Peyer's patch (tissue), 4 donors: ENCODE measurements at regions not wholly inside any gene's neighbourhood (a gene's known extent, or its start where the extent isn't known, plus 50 kb on each side); places are given as distances from the start of the nearest gene placed in this dataset.

Experiments
- DNase-seq, 3 donors: peaks; one replicate each; pipeline ENCODE4 v3.0.0-alpha.2; 2017 to 2019
- H3K27ac ChIP-seq, 4 donors: fragments of 200-600 bp; sonication (generic); one replicate each; pipeline ENCODE4 v1.5.1; 2016 to 2019
- H3K27me3 ChIP-seq, 2 donors: fragments of 200-600 bp; sonication (generic); one replicate each; pipeline ENCODE4 v1.5.1; 2019
- H3K36me3 ChIP-seq, 3 donors: fragments of 200-600 bp; sonication (generic); one replicate each; pipeline ENCODE4 v1.5.1; 2016 to 2019
- H3K4me1 ChIP-seq, 4 donors: fragments of 200-600 bp; sonication (generic); one replicate each; pipeline ENCODE4 v1.5.1; 2016 to 2019
- H3K4me3 ChIP-seq, 4 donors: fragments of 200-600 bp; sonication (generic); 1 replicate in 3 of 4; 2 replicates in 1 of 4; pipeline ENCODE4 v1.5.1; 2016 to 2019; ENCODE audit warnings: mild to moderate bottlenecking in 1 of 4
- H3K9me3 ChIP-seq, 4 donors: fragments of 200-600 bp; sonication (generic); one replicate each; pipeline ENCODE4 v1.5.1; 2016 to 2019; ENCODE audit warnings: mild to moderate bottlenecking in 1 of 4
- CTCF ChIP-seq, 6 experiments: fragments of 450-650 bp in 4 of 6; fragments of 200-600 bp in 2 of 6; sonication (generic) in 1 of 6; IDR thresholded peaks; one replicate each; pipeline ENCODE4 v1.5.1; 2017 to 2019; ENCODE audit warnings: antibody characterized with exemption in 6 of 6, mild to moderate bottlenecking in 3 of 6, moderate library complexity in 1 of 6
- POLR2A ChIP-seq, 2 donors: fragments of 450-650 bp; IDR thresholded peaks; one replicate each; pipeline ENCODE4 v1.5.1; 2017; ENCODE audit warnings: antibody characterized with exemption in 2 of 2, mild to moderate bottlenecking in 2 of 2, moderate library complexity in 2 of 2

- H3K27ac ChIP-seq = no peak overlapping the region
- no peak overlapping the region for H3K4me3 ChIP-seq
- TF ChIP-seq POLR2A (IDR thresholded peaks at IDR 0.05) (no peak), CTCF (IDR thresholded peaks at IDR 0.05) (no peak)
- no peaks in the 10 kb centered on the region for H3K36me3 ChIP-seq
- no peak for DNase-seq
- no peaks in the 10 kb centered on the region for H3K4me1 ChIP-seq
- no peaks in the 10 kb centered on the region for H3K27me3 ChIP-seq
- no peaks in the 10 kb centered on the region for H3K9me3 ChIP-seq
Measured at GRCh38 chr22:47335958-47336357, 573.5 kb downstream of the TBC1D22A start.

- no peaks in the 10 kb centered on the region for H3K4me1 ChIP-seq
- H3K9me3 ChIP-seq = no peaks in the 10 kb centered on the region
- TF ChIP-seq POLR2A (IDR thresholded peaks at IDR 0.05) (no peak), CTCF (IDR thresholded peaks at IDR 0.05) (no peak)
- DNase-seq = no peak
- H3K27ac ChIP-seq = no peak overlapping the region
- no peak overlapping the region for H3K4me3 ChIP-seq
- no peaks in the 10 kb centered on the region for H3K36me3 ChIP-seq
- H3K27me3 ChIP-seq = no peaks in the 10 kb centered on the region
Measured at GRCh38 chr22:47335460-47335859, 573.0 kb downstream of the TBC1D22A start.

GRCh38 chr22:47334601-47335000 is 572.2 kb downstream of the TBC1D22A start:
- no peaks in the 10 kb centered on the region for H3K27me3 ChIP-seq
- no peak for DNase-seq

GRCh38 chr22:47333625-47334024 is 571.2 kb downstream of the TBC1D22A start:
- H3K36me3 ChIP-seq = no peaks in the 10 kb centered on the region
- no peaks in the 10 kb centered on the region for H3K9me3 ChIP-seq
- TF ChIP-seq POLR2A (IDR thresholded peaks at IDR 0.05) = no peak
- TF ChIP-seq CTCF (IDR thresholded peaks at IDR 0.05) = no peak
- H3K4me1 ChIP-seq = no peaks in the 10 kb centered on the region
- no peaks in the 10 kb centered on the region for H3K27me3 ChIP-seq
- no peak overlapping the region for H3K27ac ChIP-seq
- H3K4me3 ChIP-seq = no peak overlapping the region
- no peak for DNase-seq

More at GRCh38 chr22:47334601-47335000, 572.2 kb downstream of the TBC1D22A start:
- no peak overlapping the region for H3K27ac ChIP-seq
- no peaks in the 10 kb centered on the region for H3K4me1 ChIP-seq
- H3K9me3 ChIP-seq = no peaks in the 10 kb centered on the region
- TF ChIP-seq POLR2A (IDR thresholded peaks at IDR 0.05) (no peak), CTCF (IDR thresholded peaks at IDR 0.05) (no peak)
- H3K4me3 ChIP-seq = no peak overlapping the region
- H3K36me3 ChIP-seq = no peaks in the 10 kb centered on the region

- Histone ChIP-seq H3K9me3 (no peaks in the 10 kb centered on the region), H3K27ac (no peak overlapping the region), H3K4me1 (no peaks in the 10 kb centered on the region), H3K4me3 (no peak overlapping the region), H3K36me3 (no peaks in the 10 kb centered on the region), H3K27me3 (no peaks in the 10 kb centered on the region)
- DNase-seq = no peak
- TF ChIP-seq CTCF (IDR thresholded peaks at IDR 0.05) = no peak
- no peak for TF ChIP-seq POLR2A (IDR thresholded peaks at IDR 0.05)
Measured at GRCh38 chr22:47332246-47332980, 570.0 kb downstream of the TBC1D22A start.
